ENCODE measurements at regions not wholly inside any gene's neighbourhood (a gene's known extent, or its start where the extent isn't known, plus 50 kb on each side); places are given as distances from the start of the nearest gene placed in this dataset.

DNA sequence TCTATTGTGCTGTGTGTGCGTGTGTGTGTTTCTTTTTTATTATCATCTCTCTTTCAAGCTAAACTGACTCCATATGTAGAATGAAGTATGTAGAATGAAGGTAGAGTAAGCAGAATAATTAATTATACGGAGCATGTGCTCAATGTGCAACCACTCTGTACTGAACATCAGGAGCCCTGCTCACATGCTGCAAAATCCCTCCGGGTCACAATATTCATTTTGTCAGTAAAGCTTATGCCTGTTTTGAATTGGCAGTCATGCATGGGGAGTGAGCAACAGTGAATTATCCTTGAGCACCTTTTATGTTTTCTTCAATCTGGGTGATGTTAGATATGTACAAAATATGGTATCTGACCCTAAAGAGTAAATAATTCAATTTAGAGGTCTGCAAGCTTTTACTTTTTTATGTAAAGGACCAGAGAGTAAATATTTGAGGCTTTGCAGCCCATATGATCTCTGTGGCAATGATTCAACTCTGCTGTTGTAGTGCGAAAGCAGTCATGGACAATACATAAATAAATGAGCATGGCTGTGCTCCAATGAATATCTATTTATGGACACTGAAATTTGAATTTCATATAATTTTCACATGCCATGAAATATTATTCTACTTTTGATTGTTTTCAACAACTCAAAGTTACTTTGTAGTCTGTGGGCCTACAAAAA lies 199.9 kb downstream of the VGLL3 start:
- Histone ChIP-seq H3K36me3 (ENCODE audit: control insufficient read depth in 4 of 4, insufficient read depth in 3 of 4, low read depth in 1 of 4, low read length in 3 of 4) (no peaks in the 10 kb centered on the region), H3K9ac (ENCODE audit: low read depth in 1 of 2, low read length in 2 of 2) (no peak overlapping the region), H3K4me3 (ENCODE audit: low read depth in 1 of 3, low read length in 3 of 3) (no peak overlapping the region), H3K4me1 (ENCODE audit: control insufficient read depth in 4 of 4, insufficient read depth in 4 of 4, low read length in 3 of 4) (no peaks in the 10 kb centered on the region), H3K27ac (ENCODE audit: low read depth in 1 of 2, low read length in 2 of 2) (no peak overlapping the region), H3K27me3 (ENCODE audit: control insufficient read depth in 4 of 4, insufficient read depth in 4 of 4, low read length in 3 of 4) (no peaks in the 10 kb centered on the region), H3K9me3 (ENCODE audit: control insufficient read depth in 4 of 4, low read length in 3 of 4) (no peaks in the 10 kb centered on the region)
- 93% methylated on average over 4 of the region's 4 CpGs for WGBS
- no peak for TF ChIP-seq HNF4A (conservative IDR thresholded peaks at IDR 0.05)
- TF ChIP-seq GABPA (IDR thresholded peaks at IDR 0.05 in 1 of 2, conservative IDR thresholded peaks at IDR 0.05 in 1 of 2): no peak
- TF ChIP-seq EGR1 (IDR thresholded peaks at IDR 0.05; ENCODE audit: low read depth in 2 of 2): no peak
- no peak for TF ChIP-seq HNF4G (IDR thresholded peaks at IDR 0.05)
- no peak for TF ChIP-seq ATF3 (IDR thresholded peaks at IDR 0.05)
- no peak for TF ChIP-seq ZBTB33 (IDR thresholded peaks at IDR 0.05)
- TF ChIP-seq RXRA (IDR thresholded peaks at IDR 0.05): no peak
- no peak for TF ChIP-seq MAX (IDR thresholded peaks at IDR 0.05)
- TF ChIP-seq YY1 (IDR thresholded peaks at IDR 0.05): no peak
- no peak for TF ChIP-seq JUND (IDR thresholded peaks at IDR 0.05)
- no peak for TF ChIP-seq FOXA1 (IDR thresholded peaks at IDR 0.05)
- TF ChIP-seq NR2F2 (IDR thresholded peaks at IDR 0.05): no peak
- no peak for TF ChIP-seq TAF1 (conservative IDR thresholded peaks at IDR 0.05)
- TF ChIP-seq, protein P1, sequence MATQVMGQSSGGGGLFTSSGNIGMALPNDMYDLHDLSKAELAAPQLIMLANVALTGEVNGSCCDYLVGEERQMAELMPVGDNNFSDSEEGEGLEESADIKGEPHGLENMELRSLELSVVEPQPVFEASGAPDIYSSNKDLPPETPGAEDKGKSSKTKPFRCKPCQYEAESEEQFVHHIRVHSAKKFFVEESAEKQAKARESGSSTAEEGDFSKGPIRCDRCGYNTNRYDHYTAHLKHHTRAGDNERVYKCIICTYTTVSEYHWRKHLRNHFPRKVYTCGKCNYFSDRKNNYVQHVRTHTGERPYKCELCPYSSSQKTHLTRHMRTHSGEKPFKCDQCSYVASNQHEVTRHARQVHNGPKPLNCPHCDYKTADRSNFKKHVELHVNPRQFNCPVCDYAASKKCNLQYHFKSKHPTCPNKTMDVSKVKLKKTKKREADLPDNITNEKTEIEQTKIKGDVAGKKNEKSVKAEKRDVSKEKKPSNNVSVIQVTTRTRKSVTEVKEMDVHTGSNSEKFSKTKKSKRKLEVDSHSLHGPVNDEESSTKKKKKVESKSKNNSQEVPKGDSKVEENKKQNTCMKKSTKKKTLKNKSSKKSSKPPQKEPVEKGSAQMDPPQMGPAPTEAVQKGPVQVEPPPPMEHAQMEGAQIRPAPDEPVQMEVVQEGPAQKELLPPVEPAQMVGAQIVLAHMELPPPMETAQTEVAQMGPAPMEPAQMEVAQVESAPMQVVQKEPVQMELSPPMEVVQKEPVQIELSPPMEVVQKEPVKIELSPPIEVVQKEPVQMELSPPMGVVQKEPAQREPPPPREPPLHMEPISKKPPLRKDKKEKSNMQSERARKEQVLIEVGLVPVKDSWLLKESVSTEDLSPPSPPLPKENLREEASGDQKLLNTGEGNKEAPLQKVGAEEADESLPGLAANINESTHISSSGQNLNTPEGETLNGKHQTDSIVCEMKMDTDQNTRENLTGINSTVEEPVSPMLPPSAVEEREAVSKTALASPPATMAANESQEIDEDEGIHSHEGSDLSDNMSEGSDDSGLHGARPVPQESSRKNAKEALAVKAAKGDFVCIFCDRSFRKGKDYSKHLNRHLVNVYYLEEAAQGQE (IDR thresholded peaks at IDR 0.05): no peak
- TF ChIP-seq, protein P2, sequence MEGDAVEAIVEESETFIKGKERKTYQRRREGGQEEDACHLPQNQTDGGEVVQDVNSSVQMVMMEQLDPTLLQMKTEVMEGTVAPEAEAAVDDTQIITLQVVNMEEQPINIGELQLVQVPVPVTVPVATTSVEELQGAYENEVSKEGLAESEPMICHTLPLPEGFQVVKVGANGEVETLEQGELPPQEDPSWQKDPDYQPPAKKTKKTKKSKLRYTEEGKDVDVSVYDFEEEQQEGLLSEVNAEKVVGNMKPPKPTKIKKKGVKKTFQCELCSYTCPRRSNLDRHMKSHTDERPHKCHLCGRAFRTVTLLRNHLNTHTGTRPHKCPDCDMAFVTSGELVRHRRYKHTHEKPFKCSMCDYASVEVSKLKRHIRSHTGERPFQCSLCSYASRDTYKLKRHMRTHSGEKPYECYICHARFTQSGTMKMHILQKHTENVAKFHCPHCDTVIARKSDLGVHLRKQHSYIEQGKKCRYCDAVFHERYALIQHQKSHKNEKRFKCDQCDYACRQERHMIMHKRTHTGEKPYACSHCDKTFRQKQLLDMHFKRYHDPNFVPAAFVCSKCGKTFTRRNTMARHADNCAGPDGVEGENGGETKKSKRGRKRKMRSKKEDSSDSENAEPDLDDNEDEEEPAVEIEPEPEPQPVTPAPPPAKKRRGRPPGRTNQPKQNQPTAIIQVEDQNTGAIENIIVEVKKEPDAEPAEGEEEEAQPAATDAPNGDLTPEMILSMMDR (IDR thresholded peaks at IDR 0.05; ENCODE audit: low read depth, low read length, missing input control): no peak
- no peak for TF ChIP-seq SP1 (IDR thresholded peaks at IDR 0.05)
- TF ChIP-seq FOXA2 (IDR thresholded peaks at IDR 0.05): no peak
- no peak for DNase-seq (ENCODE audit: low spot score)
